ENCODE measurements at regions not wholly inside any gene's neighbourhood (a gene's known extent, or its start where the extent isn't known, plus 50 kb on each side); places are given as distances from the start of the nearest gene placed in this dataset.

DNA sequence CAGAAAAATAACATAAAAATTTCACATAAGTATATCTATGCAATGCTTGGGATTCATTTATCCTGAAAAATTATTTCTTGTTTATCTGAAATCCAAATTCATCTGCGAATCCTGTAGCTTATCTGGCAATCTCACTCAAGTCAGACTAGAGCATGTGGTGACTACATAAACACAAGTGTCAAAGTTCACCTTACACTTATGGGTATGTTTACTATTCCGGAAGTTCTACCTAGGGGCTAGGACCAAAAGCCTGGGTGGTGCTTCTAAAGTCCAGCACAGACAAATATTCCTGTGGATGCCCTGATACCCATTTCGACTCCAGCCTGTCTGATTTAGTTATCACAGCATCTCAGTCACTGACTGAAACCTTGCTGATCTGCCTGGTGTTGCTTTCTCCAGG, 364.0 kb downstream of the METTL4 start:
- no peak overlapping the region for H3K27ac ChIP-seq
- H3K36me3 ChIP-seq, result no peaks in the 10 kb centered on the region
- H3K9me3 ChIP-seq, result no peaks in the 10 kb centered on the region
- ATAC-seq, result no peak
- no peak overlapping the region for H3K4me3 ChIP-seq
- intact Hi-C loops (cut with DNase I), result no loop called here
- no peaks in the 10 kb centered on the region for H3K27me3 ChIP-seq
- DNase-seq, result no peak
- 18% methylated on average over 3 of the region's 3 CpGs for WGBS (ENCODE audit: insufficient coverage, low coverage, low lambda C conversion rate, missing lambda C conversion rate)
- no peaks in the 10 kb centered on the region for H3K4me1 ChIP-seq
- TF ChIP-seq POLR2A (IDR thresholded peaks at IDR 0.05), result no peak
- TF ChIP-seq, protein P1, sequence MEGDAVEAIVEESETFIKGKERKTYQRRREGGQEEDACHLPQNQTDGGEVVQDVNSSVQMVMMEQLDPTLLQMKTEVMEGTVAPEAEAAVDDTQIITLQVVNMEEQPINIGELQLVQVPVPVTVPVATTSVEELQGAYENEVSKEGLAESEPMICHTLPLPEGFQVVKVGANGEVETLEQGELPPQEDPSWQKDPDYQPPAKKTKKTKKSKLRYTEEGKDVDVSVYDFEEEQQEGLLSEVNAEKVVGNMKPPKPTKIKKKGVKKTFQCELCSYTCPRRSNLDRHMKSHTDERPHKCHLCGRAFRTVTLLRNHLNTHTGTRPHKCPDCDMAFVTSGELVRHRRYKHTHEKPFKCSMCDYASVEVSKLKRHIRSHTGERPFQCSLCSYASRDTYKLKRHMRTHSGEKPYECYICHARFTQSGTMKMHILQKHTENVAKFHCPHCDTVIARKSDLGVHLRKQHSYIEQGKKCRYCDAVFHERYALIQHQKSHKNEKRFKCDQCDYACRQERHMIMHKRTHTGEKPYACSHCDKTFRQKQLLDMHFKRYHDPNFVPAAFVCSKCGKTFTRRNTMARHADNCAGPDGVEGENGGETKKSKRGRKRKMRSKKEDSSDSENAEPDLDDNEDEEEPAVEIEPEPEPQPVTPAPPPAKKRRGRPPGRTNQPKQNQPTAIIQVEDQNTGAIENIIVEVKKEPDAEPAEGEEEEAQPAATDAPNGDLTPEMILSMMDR (IDR thresholded peaks at IDR 0.05), result no peak

DNA sequence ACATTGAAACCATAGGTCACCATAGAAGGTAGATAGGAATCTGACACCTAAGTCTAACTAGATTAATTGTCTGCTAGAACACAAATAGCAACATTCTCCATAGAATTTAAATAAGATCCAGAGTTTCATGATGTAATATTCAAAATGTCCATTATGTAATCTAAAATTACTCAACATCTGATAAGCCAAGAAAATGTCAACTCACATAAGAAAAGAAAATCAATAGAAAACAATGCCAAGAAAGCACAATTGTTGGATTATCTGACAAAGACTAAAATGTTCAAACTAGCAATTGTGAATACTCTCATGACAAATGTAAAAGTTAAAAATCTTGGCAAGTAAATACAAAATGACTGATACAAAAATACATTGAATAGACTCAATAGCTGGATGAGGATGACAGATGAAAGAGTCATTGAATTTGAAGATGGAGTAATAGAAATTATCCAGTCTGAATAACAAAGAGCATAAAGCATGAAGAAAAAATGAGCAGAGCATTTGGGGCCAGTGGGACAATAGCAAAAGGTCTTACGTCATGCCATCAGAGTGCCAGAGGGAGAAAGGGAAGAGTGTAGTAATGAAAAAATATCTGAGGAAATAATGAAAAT, 358.6 kb downstream of the METTL4 start:
- 60% methylated on average over 1 of the region's 1 CpG for WGBS (ENCODE audit: insufficient coverage, low coverage, low lambda C conversion rate, missing lambda C conversion rate)
- TF ChIP-seq, protein P1 (IDR thresholded peaks at IDR 0.05), result no peak

DNA sequence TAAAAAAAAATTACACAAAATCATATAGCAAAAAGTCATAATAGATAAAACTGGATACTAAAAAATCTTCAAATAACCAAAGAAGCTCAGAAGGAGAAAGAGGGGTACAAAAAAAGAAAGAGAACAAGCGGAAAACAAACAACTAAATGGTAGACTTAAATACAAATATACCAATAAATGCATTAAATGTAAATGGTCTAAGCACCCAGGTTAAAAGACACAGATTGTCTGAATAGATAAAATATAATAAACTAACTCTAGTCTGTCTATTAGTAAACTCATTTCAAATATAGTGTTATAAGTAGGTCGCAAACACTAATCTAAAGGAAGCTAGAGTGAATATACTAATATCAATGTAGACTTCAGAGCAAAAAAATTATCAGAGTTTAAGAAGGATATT, 357.4 kb downstream of the METTL4 start:
- Histone ChIP-seq H3K9me3 (no peaks in the 10 kb centered on the region), H3K4me3 (no peak overlapping the region), H3K4me1 (no peaks in the 10 kb centered on the region), H3K27ac (no peak overlapping the region), H3K36me3 (no peaks in the 10 kb centered on the region), H3K27me3 (no peaks in the 10 kb centered on the region)
- WGBS (ENCODE audit: insufficient coverage, low coverage, low lambda C conversion rate, missing lambda C conversion rate), result 70% methylated on average over 2 of the region's 2 CpGs
- ATAC-seq (no peak), DNase-seq (no peak)
- TF ChIP-seq, protein P1 (IDR thresholded peaks at IDR 0.05), result no peak
- no peak for TF ChIP-seq POLR2A (IDR thresholded peaks at IDR 0.05)
- intact Hi-C loops (cut with DNase I), result no loop called here

More for the DNA sequence above, 358.6 kb downstream of the METTL4 start:
- Histone ChIP-seq H3K27ac (no peak overlapping the region), H3K9me3 (no peaks in the 10 kb centered on the region), H3K4me3 (no peak overlapping the region), H3K36me3 (no peaks in the 10 kb centered on the region), H3K4me1 (no peaks in the 10 kb centered on the region), H3K27me3 (no peaks in the 10 kb centered on the region)
- DNase-seq (no peak), ATAC-seq (no peak)
- intact Hi-C loops (cut with DNase I), result no loop called here

DNA sequence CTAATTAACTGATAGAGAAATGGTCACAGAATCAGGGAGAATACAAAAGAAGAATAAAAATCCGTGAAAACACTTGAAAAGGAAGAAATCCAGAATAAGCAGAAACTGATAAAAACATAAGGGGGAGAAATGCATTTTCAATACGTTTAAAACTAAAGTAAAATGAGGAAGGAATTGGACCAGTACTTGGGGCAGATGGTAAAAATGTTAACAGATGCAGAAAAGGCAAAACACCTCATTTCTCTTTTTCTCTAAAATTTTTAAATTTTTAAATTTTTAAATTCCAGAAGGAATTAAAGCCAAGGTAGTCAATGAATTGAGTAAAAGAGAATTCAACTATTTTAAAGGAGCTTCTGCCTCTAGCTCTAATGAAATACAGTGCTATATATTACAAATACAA, 353.9 kb downstream of the METTL4 start:
- Histone ChIP-seq H3K27me3 (no peaks in the 10 kb centered on the region), H3K4me1 (peaks cover 0 to under 1% (median 0%) of the 10 kb centered on the region in 4 donors), H3K36me3 (no peaks in the 10 kb centered on the region), H3K27ac (no peak overlapping the region), H3K9me3 (no peaks in the 10 kb centered on the region), H3K4me3 (no peak overlapping the region)
- DNase-seq (no peak), ATAC-seq (no peak)
- TF ChIP-seq, protein P1 (IDR thresholded peaks at IDR 0.05), result no peak
- TF ChIP-seq POLR2A (IDR thresholded peaks at IDR 0.05), result no peak
- whole genome bisulfite sequencing (ENCODE audit: insufficient coverage, low coverage, low lambda C conversion rate, missing lambda C conversion rate), result 20% methylated on average over 2 of the region's 2 CpGs
- intact Hi-C loops (cut with DNase I), result no loop called here

DNA sequence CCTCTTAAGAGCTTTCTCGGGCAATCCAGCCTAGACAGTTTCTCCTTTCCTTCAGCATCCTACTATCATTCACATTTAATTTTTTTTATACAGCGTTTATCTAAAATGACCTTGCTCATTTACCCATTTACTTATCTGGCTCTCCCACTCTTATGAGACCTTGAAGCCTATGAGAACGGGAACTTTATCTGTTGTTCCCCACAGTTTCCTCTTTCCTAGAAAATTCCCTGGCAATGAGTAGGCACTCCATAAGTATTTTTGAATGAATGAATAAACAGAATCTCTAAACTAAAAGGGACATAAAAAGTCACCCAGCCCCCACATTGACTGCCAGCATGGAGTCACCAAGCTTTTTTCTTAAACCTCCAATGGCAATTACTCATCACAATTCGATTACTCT, 353.2 kb downstream of the METTL4 start:
- no peak overlapping the region for H3K27ac ChIP-seq
- H3K36me3 ChIP-seq, result no peaks in the 10 kb centered on the region
- DNase-seq (no peak), ATAC-seq (no peak)
- TF ChIP-seq, protein P1 (IDR thresholded peaks at IDR 0.05), result no peak
- no peaks in the 10 kb centered on the region for H3K27me3 ChIP-seq
- no peak overlapping the region for H3K4me3 ChIP-seq
- H3K9me3 ChIP-seq, result no peaks in the 10 kb centered on the region
- intact Hi-C loops (cut with DNase I), result no loop called here
- peaks cover 0 to 5% (median 2%) of the 10 kb centered on the region in 4 donors for H3K4me1 ChIP-seq
- 36% methylated on average over 4 of the region's 4 CpGs for WGBS (ENCODE audit: insufficient coverage, low coverage, low lambda C conversion rate, missing lambda C conversion rate)

All from right lobe of liver (tissue), 6 donors.